NB4 (cell line): ENCODE measurements at regions not wholly inside any gene's neighbourhood (a gene's known extent, or its start where the extent isn't known, plus 50 kb on each side); places are given as distances from the start of the nearest gene placed in this dataset.

ENCODE experiments used
- MYC ChIP-seq: IDR thresholded peaks from 2 replicates; pipeline ENCODE4 v1.6.1; 2011; ENCODE audit warnings: low read depth, low read length
- POLR2A ChIP-seq: IDR thresholded peaks from 2 replicates; pipeline ENCODE4 v1.6.1; 2011; ENCODE audit warnings: mild to moderate bottlenecking; ENCODE audit not compliant: insufficient read length; ENCODE audit errors: extremely low read depth
- TF ChIP-seq, protein P1 (sequence below): IDR thresholded peaks from one replicate; pipeline ENCODE4 v1.5.1; 2012; ENCODE audit warnings: low read depth, low read length
- TF ChIP-seq, protein P2 (sequence below): IDR thresholded peaks from 2 replicates; pipeline ENCODE4 v1.6.1; 2011; ENCODE audit warnings: low read depth, low read length

DNA sequence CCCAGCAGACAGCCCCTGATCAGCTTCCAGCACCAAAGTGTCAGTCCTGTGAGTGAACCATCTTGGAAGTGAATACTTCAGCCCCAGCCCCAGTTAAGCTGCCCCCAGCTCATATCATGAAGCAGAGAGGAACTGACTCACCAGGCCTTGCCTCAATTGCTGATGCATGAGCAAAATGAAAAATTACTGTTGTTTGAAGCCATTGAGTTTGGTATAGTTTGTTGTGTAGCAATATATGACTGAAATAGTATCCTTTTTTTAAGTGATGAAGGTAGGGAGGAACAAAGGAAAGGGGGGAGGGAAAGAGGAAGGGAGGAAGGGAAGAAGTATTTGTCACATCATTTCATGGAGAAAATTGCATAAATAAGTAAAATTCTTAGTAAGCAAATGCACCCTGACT, 266.4 kb downstream of the MAFB start:
- TF ChIP-seq POLR2A (no peak), MYC (no peak)
- TF ChIP-seq, protein P1, sequence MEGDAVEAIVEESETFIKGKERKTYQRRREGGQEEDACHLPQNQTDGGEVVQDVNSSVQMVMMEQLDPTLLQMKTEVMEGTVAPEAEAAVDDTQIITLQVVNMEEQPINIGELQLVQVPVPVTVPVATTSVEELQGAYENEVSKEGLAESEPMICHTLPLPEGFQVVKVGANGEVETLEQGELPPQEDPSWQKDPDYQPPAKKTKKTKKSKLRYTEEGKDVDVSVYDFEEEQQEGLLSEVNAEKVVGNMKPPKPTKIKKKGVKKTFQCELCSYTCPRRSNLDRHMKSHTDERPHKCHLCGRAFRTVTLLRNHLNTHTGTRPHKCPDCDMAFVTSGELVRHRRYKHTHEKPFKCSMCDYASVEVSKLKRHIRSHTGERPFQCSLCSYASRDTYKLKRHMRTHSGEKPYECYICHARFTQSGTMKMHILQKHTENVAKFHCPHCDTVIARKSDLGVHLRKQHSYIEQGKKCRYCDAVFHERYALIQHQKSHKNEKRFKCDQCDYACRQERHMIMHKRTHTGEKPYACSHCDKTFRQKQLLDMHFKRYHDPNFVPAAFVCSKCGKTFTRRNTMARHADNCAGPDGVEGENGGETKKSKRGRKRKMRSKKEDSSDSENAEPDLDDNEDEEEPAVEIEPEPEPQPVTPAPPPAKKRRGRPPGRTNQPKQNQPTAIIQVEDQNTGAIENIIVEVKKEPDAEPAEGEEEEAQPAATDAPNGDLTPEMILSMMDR, result no peak
- TF ChIP-seq, protein P2, sequence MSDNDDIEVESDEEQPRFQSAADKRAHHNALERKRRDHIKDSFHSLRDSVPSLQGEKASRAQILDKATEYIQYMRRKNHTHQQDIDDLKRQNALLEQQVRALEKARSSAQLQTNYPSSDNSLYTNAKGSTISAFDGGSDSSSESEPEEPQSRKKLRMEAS, result no peak
